HS-5 (cell line): ENCODE measurements at regions not wholly inside any gene's neighbourhood (a gene's known extent, or its start where the extent isn't known, plus 50 kb on each side); places are given as distances from the start of the nearest gene placed in this dataset.

Experiments used
- DNase-seq: peaks from one replicate; pipeline ENCODE4 v3.0.0-alpha.2; 2012; ENCODE audit warnings: low read depth

DNA sequence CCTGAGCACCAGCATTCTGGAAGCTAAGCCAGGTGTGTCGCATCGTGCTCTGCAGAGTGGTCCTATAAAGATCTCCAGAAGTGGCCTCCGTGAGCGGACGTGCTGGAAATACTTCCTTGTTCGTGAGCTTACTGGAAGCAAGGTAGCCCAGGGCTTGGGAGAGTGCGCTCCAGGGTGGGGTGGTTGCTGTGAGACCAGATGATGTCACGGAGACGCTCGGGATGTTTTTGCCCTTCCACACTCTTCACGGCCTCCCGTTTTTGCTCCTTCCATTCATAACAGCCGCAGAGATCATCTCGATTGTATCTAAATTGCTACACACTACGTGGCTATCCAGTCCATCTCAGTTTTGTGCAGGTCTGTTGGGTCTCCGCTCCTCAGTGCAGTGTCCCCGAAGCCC, 373.4 kb downstream of the THBS2 start:
- DNase-seq: no peak

GRCh38 chr6:168877821-168878282, 375.8 kb downstream of the THBS2 start:
- DNase-seq: no peak

GRCh38 chr6:168876956-168877355, 376.7 kb downstream of the THBS2 start:
- DNase-seq: no peak

GRCh38 chr6:168875811-168876576, 377.7 kb downstream of the THBS2 start:
- no peak for DNase-seq

- no peak for DNase-seq
Measured at GRCh38 chr6:168874637-168875036, 379.0 kb downstream of the THBS2 start.

DNA sequence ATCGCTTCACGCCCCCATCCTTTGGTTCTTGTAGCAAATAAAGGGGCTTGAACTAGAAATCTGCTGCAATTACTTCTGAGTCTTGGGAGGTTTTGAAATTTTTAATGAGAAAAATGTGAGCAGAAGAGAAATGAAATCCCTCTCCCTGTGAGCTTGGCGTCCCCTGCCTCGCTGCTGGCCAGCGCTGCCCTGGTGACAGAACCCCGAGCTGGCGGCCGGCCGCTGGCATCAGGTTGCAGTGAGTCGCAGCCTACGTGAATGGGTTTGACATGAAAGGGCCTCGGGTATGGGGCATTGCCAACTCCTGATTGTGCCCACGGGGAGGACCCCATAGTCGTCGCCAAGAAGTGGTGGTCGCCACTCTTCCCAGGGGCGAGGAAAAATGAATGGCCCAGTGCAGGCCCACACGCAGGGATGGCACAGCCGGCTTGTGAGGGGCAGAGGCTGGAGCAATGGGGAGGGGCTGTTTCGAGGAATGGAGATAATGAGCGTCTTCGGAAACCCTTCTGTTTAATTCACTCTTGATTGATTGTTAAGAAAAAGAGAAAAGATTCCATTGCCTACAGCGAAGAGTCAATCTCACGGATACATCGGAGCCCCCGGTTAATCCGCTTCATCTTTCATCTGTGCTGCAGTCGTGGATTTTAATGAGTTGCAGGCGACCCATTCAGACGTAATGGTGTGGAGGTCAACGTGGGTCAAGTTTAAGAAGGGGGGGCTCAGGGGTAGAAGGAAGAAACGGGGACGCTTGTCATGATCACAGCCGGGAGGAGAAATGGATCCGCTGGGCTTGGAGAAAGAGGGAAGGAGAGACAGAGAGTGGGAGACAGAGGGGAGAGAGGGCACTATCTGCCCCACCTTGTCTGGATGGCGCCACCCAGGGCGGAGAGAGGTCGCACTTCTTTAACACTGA, 380.1 kb downstream of the THBS2 start:
- no peak for DNase-seq

DNA sequence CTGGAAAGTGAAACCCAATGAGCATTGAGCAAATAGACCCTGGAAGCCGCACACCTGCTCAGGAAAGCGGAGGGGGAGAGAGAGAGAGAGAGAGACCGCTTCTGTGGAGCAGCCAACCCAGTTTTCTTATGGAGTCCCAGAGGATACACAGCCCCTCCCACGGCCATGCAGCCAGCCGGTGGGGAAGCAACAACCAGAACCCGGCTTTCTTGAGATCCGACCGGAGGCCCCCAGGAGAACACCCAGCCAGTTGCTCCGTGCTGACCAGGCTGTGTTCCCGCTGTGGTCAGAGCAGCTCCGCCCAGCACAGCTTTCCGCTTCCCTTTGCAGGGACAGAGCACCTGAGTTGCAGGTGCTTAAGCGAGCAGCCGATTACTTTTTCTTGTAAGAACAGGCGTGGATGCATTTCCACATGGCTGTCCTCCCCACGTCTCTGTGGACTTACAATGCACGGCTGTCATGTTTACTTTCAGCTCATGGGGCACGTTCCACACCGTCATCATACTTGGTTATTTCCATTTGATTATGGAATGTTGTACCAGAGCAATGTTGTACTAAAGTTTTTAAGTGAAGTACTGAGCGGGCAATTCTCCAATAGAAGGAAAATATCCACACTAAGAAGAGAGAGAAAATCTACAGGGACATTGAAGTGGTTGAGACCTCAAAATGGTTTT, 381.9 kb downstream of the THBS2 start:
- DNase-seq: no peak

DNA sequence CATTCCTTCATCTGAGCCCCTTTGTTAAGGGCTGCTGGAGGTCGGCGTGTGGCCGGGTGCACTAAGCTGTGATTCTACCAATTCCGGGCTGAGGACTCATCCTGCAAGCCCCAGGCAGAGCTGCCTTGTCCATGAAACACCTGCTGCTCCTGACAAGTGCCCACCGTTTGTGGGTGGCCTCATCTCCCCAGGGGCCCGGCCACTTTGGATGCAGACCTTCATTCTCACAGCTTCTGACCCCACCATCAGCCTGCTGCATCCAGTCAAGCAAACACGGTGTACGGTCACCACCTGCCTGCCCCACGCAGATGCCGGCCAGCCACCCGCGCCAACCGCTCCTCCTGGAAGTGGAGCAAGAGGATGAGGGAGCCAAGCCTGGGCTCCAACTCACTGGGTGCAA, 382.7 kb downstream of the THBS2 start:
- no peak for DNase-seq

GRCh38 chr6:168867247-168868102, 386.2 kb downstream of the THBS2 start:
- no peak for DNase-seq

DNA sequence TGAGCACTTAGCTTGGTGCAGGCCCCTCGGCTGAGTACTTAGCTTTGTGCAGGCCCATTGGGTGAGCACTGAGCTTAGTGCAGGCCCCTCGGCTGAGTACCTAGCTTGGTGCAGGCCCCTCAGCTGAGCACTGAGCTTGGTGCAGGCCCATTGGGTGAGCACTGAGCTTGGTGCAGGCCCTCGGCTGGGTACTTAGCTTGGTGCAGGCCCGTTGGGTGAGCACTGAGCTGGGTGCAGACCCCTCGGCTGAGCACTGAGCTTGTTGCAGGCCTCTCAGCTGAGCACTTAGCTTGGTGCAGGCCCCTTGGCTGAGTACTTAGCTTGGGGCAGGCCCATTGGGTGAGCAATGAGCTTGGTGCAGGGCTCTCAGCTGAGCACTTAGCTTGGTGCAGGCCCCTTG, 387.1 kb downstream of the THBS2 start:
- no peak for DNase-seq

- DNase-seq: no peak
Measured at GRCh38 chr6:168865522-168865921, 388.1 kb downstream of the THBS2 start.

GRCh38 chr6:168864541-168865460, 388.8 kb downstream of the THBS2 start:
- DNase-seq: no peak

DNA sequence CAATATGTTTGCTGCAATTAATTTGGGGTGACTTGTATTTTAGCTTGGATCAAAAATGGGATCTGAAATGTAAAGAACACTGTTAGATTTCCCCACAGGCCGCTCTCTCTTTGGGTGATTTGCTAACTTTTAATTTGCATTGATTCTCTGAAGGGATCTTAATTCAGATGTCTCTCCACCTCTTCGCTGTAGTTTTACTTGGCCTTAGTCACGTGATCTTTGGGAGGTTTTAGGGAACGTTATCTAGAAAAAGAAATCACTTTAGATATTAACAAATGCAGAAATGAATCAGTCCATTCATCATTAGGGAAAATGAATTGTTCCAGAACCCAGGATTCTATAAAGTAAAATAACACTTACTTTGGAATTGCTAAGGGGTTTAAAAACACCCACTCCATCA, 390.2 kb downstream of the THBS2 start:
- no peak for DNase-seq

GRCh38 chr6:168862346-168862980, 391.2 kb downstream of the THBS2 start:
- DNase-seq: no peak

DNA sequence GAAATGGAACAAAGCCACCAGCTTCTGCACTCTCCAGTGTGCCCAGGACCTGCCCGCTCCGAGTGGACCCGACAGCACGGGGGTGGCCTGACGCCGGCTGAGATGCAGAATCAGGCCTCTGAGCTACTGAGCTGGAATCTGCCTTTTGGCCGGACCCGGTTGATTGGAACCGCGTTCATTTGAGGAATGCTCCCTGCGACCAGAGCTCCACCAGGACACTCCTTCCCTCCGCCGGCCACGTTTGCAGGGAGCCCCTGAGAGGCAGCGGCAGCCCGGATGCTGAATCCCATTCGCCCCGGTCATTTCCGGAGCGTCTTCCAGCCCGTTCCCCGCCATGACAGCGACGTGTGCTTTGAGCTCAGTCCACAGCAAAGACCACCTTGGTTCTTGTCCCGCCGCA, 392.7 kb downstream of the THBS2 start:
- no peak for DNase-seq

GRCh38 chr6:168860341-168860740, 393.3 kb downstream of the THBS2 start:
- DNase-seq: no peak

GRCh38 chr6:168858926-168859325, 394.7 kb downstream of the THBS2 start:
- no peak for DNase-seq

DNA sequence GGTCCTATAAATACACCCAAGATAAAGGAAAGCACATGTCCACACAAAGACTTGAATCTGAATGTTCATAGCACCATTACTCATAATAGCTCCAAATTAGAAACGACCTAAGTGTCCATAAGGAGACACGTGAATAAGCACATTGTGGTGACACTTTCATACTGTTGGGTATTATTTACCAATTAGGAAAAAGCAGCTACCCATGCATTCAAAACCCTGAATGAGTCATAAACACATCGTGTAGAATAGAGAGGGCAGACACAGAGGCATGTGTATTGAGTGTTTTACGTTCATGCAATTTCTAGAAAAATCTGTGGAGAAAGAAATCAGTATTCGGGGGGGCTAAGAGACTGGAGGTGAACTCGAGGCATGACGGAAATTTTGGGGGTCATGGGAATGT, 396.7 kb downstream of the THBS2 start:
- DNase-seq: no peak

DNA sequence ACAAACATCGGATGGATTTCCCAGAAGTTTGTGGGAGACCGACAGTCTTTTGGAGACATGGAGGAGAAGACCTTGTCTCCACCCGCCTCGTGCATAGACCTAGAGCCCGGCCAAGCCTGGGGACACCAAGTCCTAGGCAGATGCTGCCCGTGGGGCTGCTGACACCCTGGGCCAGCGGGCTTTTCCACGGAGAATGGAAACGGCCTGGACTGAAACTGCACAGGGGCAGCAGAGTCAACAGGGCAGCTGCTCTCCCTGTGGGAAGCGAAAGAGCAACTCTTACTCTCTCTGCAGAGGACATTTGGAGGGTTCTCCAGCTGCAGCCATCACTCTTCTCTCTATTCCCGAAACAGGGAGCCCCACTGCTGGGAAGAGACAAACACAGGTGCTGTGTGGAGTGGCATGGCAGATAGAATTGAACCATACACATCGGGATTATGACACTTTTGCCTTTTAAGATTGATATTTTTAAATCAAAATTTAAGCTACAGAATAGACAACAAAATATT, 401.2 kb downstream of the THBS2 start:
- no peak for DNase-seq
